Naive B cell (primary cell): ENCODE measurements at regions not wholly inside any gene's neighbourhood (a gene's known extent, or its start where the extent isn't known, plus 50 kb on each side); places are given as distances from the start of the nearest gene placed in this dataset.
"Not testable (repeated sequence)": the region's sequence is repeated elsewhere in the genome, so short reads cannot be mapped to it uniquely, and the experiment has no call there.

Experiments
- ATAC-seq, 2 donors: fragments of 150-1000 bp; cut with Tn5 transposase; 2 replicates each; pipeline ENCODE4 v1.10.0; 2021; ENCODE audit warnings: low read depth in 2 of 2, mild to moderate bottlenecking in 2 of 2, moderate library complexity in 2 of 2
- DNase-seq: peaks from one replicate; pipeline ENCODE4 v3.0.0; 2022
- H3K27ac Mint-ChIP-seq, 6 donors: one replicate each; pipeline ENCODE4 v1.8.0; 2020 to 2022; ENCODE audit warnings: mild to moderate bottlenecking in 6 of 6, mixed read lengths in 6 of 6, moderate library complexity in 5 of 6, inconsistent platforms in 2 of 6
- H3K27me3 Mint-ChIP-seq, 3 donors: one replicate each; pipeline ENCODE4 v1.8.0; 2021 to 2022; ENCODE audit warnings: mixed read lengths in 3 of 3, mild to moderate bottlenecking in 1 of 3
- H3K36me3 Mint-ChIP-seq, 2 donors: one replicate each; pipeline ENCODE4 v1.8.0; 2020 to 2022; ENCODE audit warnings: mixed read lengths in 2 of 2, inconsistent platforms in 1 of 2, mild to moderate bottlenecking in 1 of 2
- H3K4me1 Mint-ChIP-seq, 3 donors: one replicate each; pipeline ENCODE4 v1.8.0; 2020 to 2022; ENCODE audit warnings: mixed read lengths in 3 of 3, inconsistent platforms in 1 of 3, mild to moderate bottlenecking in 1 of 3, moderate library complexity in 1 of 3
- H3K4me3 Mint-ChIP-seq, 8 donors: one replicate each; pipeline ENCODE4 v1.8.0; 2020 to 2022; ENCODE audit warnings: mild to moderate bottlenecking in 8 of 8, mixed read lengths in 8 of 8, moderate library complexity in 8 of 8, inconsistent platforms in 2 of 8
- H3K9me3 Mint-ChIP-seq, 7 donors: one replicate each; pipeline ENCODE4 v1.8.0; 2020 to 2022; ENCODE audit warnings: mixed read lengths in 7 of 7, mild to moderate bottlenecking in 5 of 7, inconsistent platforms in 2 of 7, moderate library complexity in 1 of 7

DNA sequence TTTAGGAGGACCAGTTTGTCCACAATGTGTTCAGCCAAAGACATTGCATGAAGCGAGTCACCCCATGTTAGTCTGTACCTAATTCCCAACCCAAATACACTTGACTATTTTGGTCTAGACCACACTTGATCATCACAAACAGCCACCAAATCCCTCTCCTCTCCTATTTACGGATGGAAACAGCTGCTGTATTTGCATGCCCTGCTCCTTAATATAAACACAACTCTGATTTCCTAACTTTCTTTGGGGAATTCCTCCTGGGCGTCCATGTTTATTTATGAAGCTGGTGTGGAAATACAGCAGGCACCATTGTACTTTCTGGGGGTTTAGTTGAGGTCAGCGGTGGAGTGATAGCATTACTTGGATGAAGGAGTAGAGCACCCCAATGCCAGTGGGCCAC is 235.2 kb downstream of the TLE3 start:
- Mint-ChIP-seq H3K27me3 (peaks cover 36 to 50% (median 37%) of the 10 kb centered on the region in 3 donors), H3K36me3 (peaks cover 0 to 6% of the 10 kb centered on the region in 2 donors), H3K4me1 (peaks cover 0 to 6% (median 5%) of the 10 kb centered on the region in 3 donors), H3K4me3 (no peak overlapping the region), H3K9me3 (peaks cover 0 to 2% (median 0%) of the 10 kb centered on the region in 7 donors), H3K27ac (no peak overlapping the region)
- no peak for DNase-seq
- no peak for ATAC-seq

DNA sequence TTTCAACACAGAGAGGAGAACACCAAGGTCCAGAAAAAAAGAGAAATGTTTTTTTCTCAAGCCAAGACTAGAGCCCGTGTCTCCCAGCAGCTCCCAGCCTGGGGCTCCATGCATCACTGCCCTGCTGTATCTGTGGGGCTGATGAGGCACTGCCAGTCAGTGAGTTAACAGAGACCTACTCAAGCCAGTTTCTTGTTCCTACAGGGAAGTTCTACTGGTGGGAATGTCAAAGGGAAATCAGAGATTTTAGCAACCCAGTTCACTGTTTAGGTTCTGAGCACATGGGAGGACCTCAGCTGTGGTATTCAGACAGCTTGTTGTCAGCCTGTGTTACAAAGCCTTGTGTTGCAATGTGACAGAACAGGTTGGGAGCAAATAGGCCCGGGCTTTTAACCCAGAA is 234.3 kb downstream of the TLE3 start:
- peaks cover 3 to 13% of the 10 kb centered on the region in 2 donors for H3K36me3 Mint-ChIP-seq
- H3K27ac Mint-ChIP-seq, result no peak overlapping the region
- no peak for ATAC-seq
- DNase-seq, result no peak
- no peaks in the 10 kb centered on the region for H3K4me1 Mint-ChIP-seq
- H3K4me3 Mint-ChIP-seq, result no peak overlapping the region
- H3K27me3 Mint-ChIP-seq, result peaks cover 30 to 50% (median 41%) of the 10 kb centered on the region in 3 donors
- peaks cover 0 to 5% (median 3%) of the 10 kb centered on the region in 7 donors for H3K9me3 Mint-ChIP-seq

GRCh38 chr15:69865369-69865768 is 232.3 kb downstream of the TLE3 start:
- DNase-seq (no peak), ATAC-seq (no peak)
- peaks cover 3 to 13% of the 10 kb centered on the region in 2 donors for H3K36me3 Mint-ChIP-seq
- peaks cover 0 to 5% (median 3%) of the 10 kb centered on the region in 7 donors for H3K9me3 Mint-ChIP-seq
- H3K4me1 Mint-ChIP-seq, result no peaks in the 10 kb centered on the region
- H3K27ac Mint-ChIP-seq, result no peak overlapping the region
- peaks cover 37 to 43% (median 37%) of the 10 kb centered on the region in 3 donors for H3K27me3 Mint-ChIP-seq
- H3K4me3 Mint-ChIP-seq, result no peak overlapping the region

GRCh38 chr15:69868756-69869155 is 229.0 kb downstream of the TLE3 start:
- H3K9me3 Mint-ChIP-seq, result peaks cover 6 to 15% (median 9%) of the 10 kb centered on the region in 7 donors
- peaks cover 5 to 13% of the 10 kb centered on the region in 2 donors for H3K36me3 Mint-ChIP-seq
- peaks cover 18 to 45% (median 28%) of the 10 kb centered on the region in 3 donors for H3K27me3 Mint-ChIP-seq
- H3K4me1 Mint-ChIP-seq, result no peaks in the 10 kb centered on the region
- ATAC-seq (no peak), DNase-seq (no peak)
- H3K4me3 Mint-ChIP-seq, result no peak overlapping the region
- H3K27ac Mint-ChIP-seq, result peak overlapping the region in 1 of 6 donors; percentile 62

DNA sequence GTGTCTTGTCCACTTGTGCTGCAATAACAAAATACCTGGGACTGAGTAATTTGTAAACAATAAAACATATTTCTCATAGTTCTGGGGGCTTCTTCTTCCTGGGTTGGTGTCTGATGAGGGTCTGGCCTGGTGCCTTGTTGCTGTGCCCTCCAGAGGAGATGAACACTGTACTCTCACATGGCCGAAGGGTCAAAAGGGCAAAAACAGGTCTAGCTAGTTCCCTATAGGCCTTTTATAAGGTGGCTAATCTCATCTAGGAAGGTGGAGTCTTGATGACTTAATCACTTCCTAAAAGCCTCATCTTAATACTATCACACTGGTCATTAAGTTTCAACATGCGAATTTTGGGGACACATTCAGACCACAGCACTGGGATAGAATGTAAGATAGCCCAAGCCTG is 228.4 kb downstream of the TLE3 start:
- DNase-seq (no peak), ATAC-seq (no peak)
- no peak overlapping the region for H3K27ac Mint-ChIP-seq
- no peak overlapping the region for H3K4me3 Mint-ChIP-seq
- H3K9me3 Mint-ChIP-seq, result peaks cover 11 to 21% (median 13%) of the 10 kb centered on the region in 7 donors
- no peaks in the 10 kb centered on the region for H3K4me1 Mint-ChIP-seq
- H3K27me3 Mint-ChIP-seq, result peaks cover 17 to 43% (median 23%) of the 10 kb centered on the region in 3 donors
- H3K36me3 Mint-ChIP-seq, result peaks cover 10 to 11% of the 10 kb centered on the region in 2 donors

GRCh38 chr15:69869881-69870505 is 227.7 kb downstream of the TLE3 start:
- ATAC-seq (no peak), DNase-seq (no peak)
- no peaks in the 10 kb centered on the region for H3K4me1 Mint-ChIP-seq
- H3K4me3 Mint-ChIP-seq, result no peak overlapping the region
- H3K27ac Mint-ChIP-seq, result peak overlapping the region in 1 of 6 donors; percentile 42
- H3K9me3 Mint-ChIP-seq, result peaks cover 12 to 22% (median 15%) of the 10 kb centered on the region in 7 donors
- peaks cover 7 to 12% of the 10 kb centered on the region in 2 donors for H3K36me3 Mint-ChIP-seq
- peaks cover 13 to 40% (median 19%) of the 10 kb centered on the region in 3 donors for H3K27me3 Mint-ChIP-seq

- DNase-seq (no peak), ATAC-seq (no peak)
- H3K4me1 Mint-ChIP-seq, result no peaks in the 10 kb centered on the region
- peaks cover 19 to 46% (median 20%) of the 10 kb centered on the region in 3 donors for H3K27me3 Mint-ChIP-seq
- H3K36me3 Mint-ChIP-seq, result peaks cover 7 to 12% of the 10 kb centered on the region in 2 donors
- H3K4me3 Mint-ChIP-seq, result no peak overlapping the region
- H3K27ac Mint-ChIP-seq, result peak overlapping the region in 1 of 6 donors; percentile 8
- H3K9me3 Mint-ChIP-seq, result peaks cover 12 to 22% (median 15%) of the 10 kb centered on the region in 7 donors
Observed at GRCh38 chr15:69871511-69872134, 226.1 kb downstream of the TLE3 start.

DNA sequence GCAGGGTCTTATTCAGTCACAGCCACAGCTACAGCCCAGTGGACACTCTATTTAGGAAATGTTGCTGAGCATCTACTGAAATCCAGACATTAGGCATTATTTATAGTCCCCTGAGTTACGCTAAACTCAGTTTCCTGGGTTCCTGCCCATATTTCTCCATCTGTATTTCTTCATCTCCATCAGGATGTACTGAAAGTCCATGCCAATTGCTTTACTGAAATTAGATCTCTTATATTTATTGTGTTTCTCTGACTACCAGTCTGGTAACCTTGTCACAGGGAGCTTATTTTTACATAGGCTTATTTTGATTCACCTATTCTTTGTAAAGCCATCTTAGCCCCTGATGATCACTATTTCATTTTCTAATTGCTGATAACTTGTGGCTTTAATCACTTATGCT is 223.9 kb downstream of the TLE3 start:
- Mint-ChIP-seq H3K36me3 (peaks cover 0 to 9% of the 10 kb centered on the region in 2 donors), H3K27me3 (peaks cover 10 to 49% (median 15%) of the 10 kb centered on the region in 3 donors), H3K4me1 (no peaks in the 10 kb centered on the region), H3K4me3 (no peak overlapping the region), H3K27ac (peak overlapping the region in 1 of 6 donors; percentile 27), H3K9me3 (peaks cover 9 to 20% (median 12%) of the 10 kb centered on the region in 7 donors)
- DNase-seq (no peak), ATAC-seq (no peak)

GRCh38 chr15:69874321-69874720 is 223.4 kb downstream of the TLE3 start:
- H3K36me3 Mint-ChIP-seq, result peaks cover 0 to 9% of the 10 kb centered on the region in 2 donors
- DNase-seq, result no peak
- peaks cover 9 to 20% (median 12%) of the 10 kb centered on the region in 7 donors for H3K9me3 Mint-ChIP-seq
- no peaks in the 10 kb centered on the region for H3K4me1 Mint-ChIP-seq
- peak overlapping the region in 2 of 6 donors; percentile 5 to 27 for H3K27ac Mint-ChIP-seq
- H3K4me3 Mint-ChIP-seq, result no peak overlapping the region
- no peak for ATAC-seq
- peaks cover 10 to 44% (median 15%) of the 10 kb centered on the region in 3 donors for H3K27me3 Mint-ChIP-seq

GRCh38 chr15:69876064-69876940 is 221.4 kb downstream of the TLE3 start:
- DNase-seq, result no peak
- Mint-ChIP-seq H3K9me3 (peaks cover 9 to 26% (median 12%) of the 10 kb centered on the region in 7 donors), H3K4me1 (peaks cover 10 to 13% (median 10%) of the 10 kb centered on the region in 3 donors), H3K27ac (peak overlapping the region in 2 of 6 donors; percentile 5 to 84), H3K27me3 (peaks cover 10 to 33% (median 15%) of the 10 kb centered on the region in 3 donors), H3K36me3 (peaks cover 0 to 9% of the 10 kb centered on the region in 2 donors), H3K4me3 (no peak overlapping the region)
- ATAC-seq, result no peak

GRCh38 chr15:69879963-69880362 is 217.8 kb downstream of the TLE3 start:
- not testable (repeated sequence) for ATAC-seq, H3K36me3 Mint-ChIP-seq, H3K27ac Mint-ChIP-seq, DNase-seq, H3K4me3 Mint-ChIP-seq
- Mint-ChIP-seq H3K27me3 (peaks cover under 1 to 34% (median 12%) of the 10 kb centered on the region in 3 donors), H3K9me3 (peaks cover 0 to 12% (median 0%) of the 10 kb centered on the region in 7 donors), H3K4me1 (peaks cover 16 to 25% (median 24%) of the 10 kb centered on the region in 3 donors)

GRCh38 chr15:69880571-69881301 is 217.0 kb downstream of the TLE3 start:
- Mint-ChIP-seq H3K27ac (peak overlapping the region in 5 of 6 donors; percentile 70 to 92 (median 80)), H3K27me3 (peaks cover 5 to 42% (median 8%) of the 10 kb centered on the region in 3 donors), H3K4me1 (peaks cover 16 to 25% (median 24%) of the 10 kb centered on the region in 3 donors), H3K4me3 (peak overlapping the region in 5 of 8 donors; percentile 2 to 85 (median 44)), H3K36me3 (no peaks in the 10 kb centered on the region), H3K9me3 (peaks cover 0 to 12% (median 0%) of the 10 kb centered on the region in 7 donors)
- DNase-seq (no peak), ATAC-seq (no peak)
